ENCODE measurements at regions not wholly inside any gene's neighbourhood (a gene's known extent, or its start where the extent isn't known, plus 50 kb on each side); places are given as distances from the start of the nearest gene placed in this dataset.

DNA sequence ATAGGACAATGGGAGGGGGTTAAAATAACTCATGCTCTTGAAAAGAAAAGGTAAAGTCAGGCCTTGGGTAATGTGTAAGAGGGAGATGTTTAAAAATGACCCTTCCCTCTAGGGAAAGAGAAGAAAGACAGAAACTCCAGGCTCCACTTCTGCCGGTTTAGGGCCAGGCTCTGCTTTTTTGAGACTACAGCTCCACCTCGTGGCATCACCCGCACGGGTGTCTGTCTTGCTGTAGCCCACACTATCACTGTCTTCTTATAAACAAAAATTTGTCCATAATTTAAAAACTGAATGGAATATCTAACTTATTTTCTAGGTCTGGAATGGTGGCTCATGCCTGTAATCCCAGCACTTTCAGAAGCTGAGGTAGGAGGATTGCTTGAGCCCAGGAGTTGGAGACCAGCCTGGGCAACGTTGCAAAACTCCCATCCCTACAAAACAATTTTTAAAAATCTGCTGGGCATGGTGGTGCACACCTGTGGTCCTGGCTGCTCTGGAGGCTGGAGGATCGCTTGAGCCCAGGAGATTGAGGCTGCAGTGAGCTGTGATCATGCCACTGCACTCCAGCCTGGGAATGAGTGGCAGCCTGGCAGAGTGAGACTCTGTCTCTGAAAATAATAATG, 65.1 kb upstream of the GTF3A start:
- TF ChIP-seq, protein P1, sequence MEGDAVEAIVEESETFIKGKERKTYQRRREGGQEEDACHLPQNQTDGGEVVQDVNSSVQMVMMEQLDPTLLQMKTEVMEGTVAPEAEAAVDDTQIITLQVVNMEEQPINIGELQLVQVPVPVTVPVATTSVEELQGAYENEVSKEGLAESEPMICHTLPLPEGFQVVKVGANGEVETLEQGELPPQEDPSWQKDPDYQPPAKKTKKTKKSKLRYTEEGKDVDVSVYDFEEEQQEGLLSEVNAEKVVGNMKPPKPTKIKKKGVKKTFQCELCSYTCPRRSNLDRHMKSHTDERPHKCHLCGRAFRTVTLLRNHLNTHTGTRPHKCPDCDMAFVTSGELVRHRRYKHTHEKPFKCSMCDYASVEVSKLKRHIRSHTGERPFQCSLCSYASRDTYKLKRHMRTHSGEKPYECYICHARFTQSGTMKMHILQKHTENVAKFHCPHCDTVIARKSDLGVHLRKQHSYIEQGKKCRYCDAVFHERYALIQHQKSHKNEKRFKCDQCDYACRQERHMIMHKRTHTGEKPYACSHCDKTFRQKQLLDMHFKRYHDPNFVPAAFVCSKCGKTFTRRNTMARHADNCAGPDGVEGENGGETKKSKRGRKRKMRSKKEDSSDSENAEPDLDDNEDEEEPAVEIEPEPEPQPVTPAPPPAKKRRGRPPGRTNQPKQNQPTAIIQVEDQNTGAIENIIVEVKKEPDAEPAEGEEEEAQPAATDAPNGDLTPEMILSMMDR (IDR thresholded peaks at IDR 0.05) = peak in 2 of 3 donors; percentile 46 to 68
- no peak for TF ChIP-seq POLR2AphosphoS5 (IDR thresholded peaks at IDR 0.05)

Measured in breast epithelium (tissue), 3 donors.